ENCODE measurements at regions not wholly inside any gene's neighbourhood (a gene's known extent, or its start where the extent isn't known, plus 50 kb on each side); places are given as distances from the start of the nearest gene placed in this dataset.
A peak's percentile ranks its signal among the peaks of the same experiment; 100 is the strongest.

- no peak for DNase-seq (ENCODE audit: low read depth)
Observed at GRCh38 chr4:125135652-125136051, 179.1 kb upstream of the FAT4 start.

DNA sequence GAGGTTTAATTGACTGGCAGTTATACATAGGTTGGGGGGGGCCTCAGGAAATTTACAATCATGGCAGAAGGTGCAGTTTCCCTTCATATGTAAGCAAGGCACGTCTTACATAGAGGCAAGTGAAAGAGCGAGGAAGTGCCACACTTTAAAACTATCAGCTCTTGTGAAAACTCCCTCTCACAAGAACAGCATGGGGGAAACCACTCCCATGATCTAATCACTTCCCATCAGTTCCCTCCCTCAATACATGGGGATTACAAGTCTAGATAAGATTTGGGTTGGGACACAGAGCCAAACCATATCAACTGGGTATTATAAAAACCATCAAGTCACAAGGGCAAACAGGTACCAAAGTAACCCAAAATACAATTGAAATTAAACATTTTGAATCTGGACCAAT is 182.0 kb upstream of the FAT4 start:
- DNase-seq (ENCODE audit: low read depth), result no peak

GRCh38 chr4:125131891-125132680 is 182.7 kb upstream of the FAT4 start:
- DNase-seq (ENCODE audit: low read depth), result peak; percentile 26

DNA sequence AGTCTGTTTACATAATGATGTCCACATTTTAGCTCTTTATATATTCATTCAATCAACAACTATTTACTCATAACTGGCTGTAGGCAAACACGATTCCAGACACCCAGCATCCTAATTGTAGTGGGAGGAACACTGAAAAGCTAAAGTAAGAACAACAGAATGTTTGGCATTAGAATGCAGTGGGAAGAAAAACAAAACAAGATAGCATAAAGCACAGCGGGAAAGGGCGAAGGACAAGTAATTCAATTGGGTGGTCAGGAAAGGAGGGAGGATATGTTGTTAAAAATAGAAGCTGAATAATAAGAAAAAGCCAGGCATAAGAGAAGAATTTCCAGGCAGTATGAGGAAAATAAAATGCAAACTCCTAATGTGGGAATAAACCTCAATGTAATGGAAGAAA is 189.5 kb upstream of the FAT4 start:
- no peak for DNase-seq (ENCODE audit: low read depth)

GRCh38 chr4:125123570-125124109 is 191.1 kb upstream of the FAT4 start:
- no peak for DNase-seq (ENCODE audit: low read depth)

GRCh38 chr4:125121581-125121980 is 193.2 kb upstream of the FAT4 start:
- no peak for DNase-seq (ENCODE audit: low read depth)

DNA sequence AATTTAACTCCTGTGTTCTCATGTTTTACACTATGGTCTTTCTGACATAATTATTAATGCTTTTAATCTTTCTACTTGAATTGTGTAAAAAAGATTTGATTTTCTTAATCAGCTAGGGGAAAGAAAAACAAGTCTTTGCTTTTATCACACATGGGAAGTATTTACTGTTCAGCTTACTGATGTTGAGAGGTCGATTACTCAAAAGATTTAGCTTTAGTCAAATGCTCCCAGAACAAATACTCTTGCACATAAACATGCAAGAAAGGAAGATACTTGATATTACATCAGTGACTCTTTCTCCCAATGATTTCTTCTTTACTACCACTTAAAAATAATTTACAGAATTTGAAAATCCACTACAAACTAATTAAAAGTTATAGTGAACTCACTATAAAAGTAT is 198.3 kb upstream of the FAT4 start:
- DNase-seq (ENCODE audit: low read depth), result peak; percentile 17

- DNase-seq (ENCODE audit: low read depth), result peak; percentile 93
Observed at GRCh38 chr4:125115941-125116340, 198.8 kb upstream of the FAT4 start.

GRCh38 chr4:125115476-125115875 is 199.3 kb upstream of the FAT4 start:
- peak; percentile 20 for DNase-seq (ENCODE audit: low read depth)

- no peak for DNase-seq (ENCODE audit: low read depth)
Observed at GRCh38 chr4:125112536-125112935, 202.2 kb upstream of the FAT4 start.

- no peak for DNase-seq (ENCODE audit: low read depth)
Observed at GRCh38 chr4:125111323-125111722, 203.4 kb upstream of the FAT4 start.

DNA sequence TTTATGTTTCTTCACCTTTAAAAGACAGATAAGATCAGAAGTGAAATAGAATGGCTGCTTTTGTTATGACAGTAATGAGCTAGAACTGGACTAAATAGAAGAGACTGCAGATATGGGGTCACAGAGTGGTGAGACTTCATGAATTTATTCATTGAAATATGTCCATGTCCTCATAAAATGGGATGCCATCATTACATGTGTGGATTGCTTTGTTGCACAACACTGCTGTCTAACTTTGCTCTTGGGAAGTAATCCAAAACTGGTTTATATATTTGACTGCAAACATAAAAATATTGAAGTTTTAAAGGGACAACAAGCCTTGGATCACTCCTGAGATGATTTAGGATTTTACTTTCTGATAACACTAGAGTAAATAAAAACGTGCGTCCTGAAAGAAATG is 209.2 kb upstream of the FAT4 start:
- no peak for DNase-seq (ENCODE audit: low read depth)

DNA sequence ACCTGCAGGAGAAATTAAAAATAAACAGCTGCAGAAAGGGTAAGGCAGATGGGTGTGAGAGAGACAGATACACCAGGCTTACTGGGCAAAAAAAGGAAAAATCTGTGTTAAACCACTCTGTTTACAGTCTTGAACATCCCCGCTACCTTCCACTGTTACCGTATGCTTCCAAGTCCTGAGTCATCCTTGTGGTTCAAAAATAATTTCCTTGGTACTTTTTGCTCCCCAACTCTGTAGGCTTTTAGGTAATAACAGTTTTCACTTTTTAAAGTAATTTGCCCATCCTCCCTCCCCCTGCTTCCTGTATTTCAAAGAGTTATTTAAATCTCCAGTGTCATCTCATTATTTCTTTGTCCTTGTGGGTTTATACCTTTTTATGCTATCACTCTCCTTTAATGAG is 210.1 kb upstream of the FAT4 start:
- DNase-seq (ENCODE audit: low read depth), result peak; percentile 37

- DNase-seq (ENCODE audit: low read depth), result peak; percentile 2
Observed at GRCh38 chr4:125101719-125102118, 213.0 kb upstream of the FAT4 start.

DNA sequence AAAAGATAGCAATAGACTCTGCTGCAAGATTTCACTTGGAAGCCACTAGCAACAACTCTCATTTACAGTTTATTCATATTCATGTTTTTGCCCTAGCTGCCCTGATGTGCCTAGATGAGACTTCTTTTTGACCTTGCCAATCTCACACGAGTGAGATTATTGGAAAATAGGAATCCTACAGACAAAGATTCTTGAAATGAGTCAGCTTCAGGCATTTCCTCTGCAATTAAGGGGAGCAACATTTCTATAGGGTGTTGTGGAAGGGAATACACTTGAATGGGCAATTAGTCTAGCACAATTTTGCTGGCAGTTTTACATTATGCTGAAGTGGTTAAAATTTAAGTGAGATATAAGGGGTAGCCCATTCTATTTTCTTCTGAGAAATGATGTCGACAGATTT is 217.0 kb upstream of the FAT4 start:
- peak; percentile 31 for DNase-seq (ENCODE audit: low read depth)

GRCh38 chr4:125096662-125097061 is 218.1 kb upstream of the FAT4 start:
- DNase-seq (ENCODE audit: low read depth), result no peak

DNA sequence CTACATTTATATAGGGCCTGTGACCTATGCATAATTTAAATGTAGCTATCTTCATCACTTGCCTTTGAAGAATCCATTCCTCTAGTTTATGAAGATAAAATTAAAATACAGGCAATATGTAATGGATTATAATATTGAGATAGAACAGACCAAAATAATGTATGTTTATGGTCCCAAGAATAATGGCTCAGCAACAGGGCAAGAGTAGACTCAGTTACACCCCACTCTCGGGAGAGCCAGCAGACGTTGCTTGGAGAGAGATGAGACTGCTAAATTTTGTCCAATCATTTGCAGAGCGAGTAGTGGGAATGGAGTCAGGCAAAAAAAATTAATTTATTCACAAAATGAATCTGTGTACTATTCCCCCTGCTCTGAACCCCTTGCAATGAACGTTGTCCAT is 223.2 kb upstream of the FAT4 start:
- DNase-seq (ENCODE audit: low read depth), result no peak

GRCh38 chr4:125091101-125091500 is 223.7 kb upstream of the FAT4 start:
- DNase-seq (ENCODE audit: low read depth), result no peak

DNA sequence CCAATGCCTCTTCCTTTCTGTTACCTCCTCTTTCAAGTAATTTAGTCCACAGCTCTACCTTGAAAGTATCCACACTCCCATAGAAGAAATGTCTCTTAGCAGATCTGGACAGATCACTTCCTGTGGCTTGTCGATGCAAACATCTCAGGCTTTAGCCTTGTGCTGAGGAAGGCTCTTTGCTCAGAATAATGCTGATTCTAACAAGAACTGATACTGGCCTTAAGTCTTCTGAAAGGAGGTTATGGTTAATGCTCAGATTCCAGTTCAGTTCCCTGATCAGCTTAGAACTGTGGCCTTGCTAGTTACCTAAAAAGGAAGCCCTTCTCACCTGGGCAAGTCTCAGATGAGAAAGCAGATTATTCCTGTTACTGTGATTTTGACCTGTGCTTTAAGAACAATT is 230.1 kb upstream of the FAT4 start:
- DNase-seq (ENCODE audit: low read depth), result no peak

DNA sequence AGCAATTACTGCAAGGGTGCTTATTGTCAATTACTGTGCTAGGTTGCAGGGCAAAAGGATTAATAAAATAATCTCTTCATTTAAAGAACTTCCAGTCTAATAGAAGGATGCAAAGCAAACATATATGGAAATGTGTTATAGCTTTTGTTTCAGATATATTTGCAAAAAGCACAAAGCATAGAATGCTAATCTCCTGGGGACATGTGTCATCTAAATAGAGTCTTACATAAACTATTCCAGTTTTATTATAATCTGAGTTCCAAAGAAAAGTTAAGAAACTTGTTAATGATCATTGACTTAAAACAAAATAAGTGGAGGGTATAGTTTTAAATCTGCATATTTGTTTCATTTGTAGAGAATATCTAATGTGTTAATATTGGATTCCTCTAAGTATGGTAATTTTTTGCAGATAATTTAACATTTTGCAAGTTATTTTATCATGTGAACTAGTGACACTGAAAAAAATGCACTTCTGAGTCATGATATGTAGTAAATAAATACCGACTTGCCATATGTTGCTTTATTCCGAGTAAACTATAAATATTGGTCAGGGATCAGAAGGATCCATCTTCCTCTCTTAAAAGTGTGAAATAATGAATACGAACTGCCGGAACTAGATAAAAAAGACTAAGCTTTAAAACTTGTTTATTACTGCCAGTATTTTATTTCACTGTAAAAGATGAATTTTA is 231.9 kb upstream of the FAT4 start:
- no peak for DNase-seq (ENCODE audit: low read depth)

- DNase-seq (ENCODE audit: low read depth), result peak; percentile 2
Observed at GRCh38 chr4:125072269-125072668, 242.5 kb upstream of the FAT4 start.

DNA sequence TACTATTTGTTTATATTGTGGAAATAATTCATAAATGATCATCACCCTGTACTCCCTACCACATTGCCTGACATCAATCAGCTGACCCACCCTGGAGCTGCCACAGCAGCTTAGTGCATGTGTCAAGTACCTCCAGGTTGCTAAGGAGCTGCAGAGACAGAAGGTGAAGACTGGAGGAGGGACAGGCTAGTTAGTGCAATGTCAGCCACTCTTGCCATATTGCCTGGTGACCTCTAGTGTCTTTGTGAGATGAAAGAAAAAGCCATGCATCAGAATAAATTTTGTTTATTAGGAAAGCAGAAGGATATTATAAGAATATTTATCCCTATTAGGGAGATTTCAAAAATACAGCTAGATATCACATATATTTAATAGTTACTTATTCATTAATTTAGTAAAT is 243.9 kb upstream of the FAT4 start:
- DNase-seq (ENCODE audit: low read depth), result peak; percentile 10
